Prostate gland (tissue), 2 donors: ENCODE measurements at regions not wholly inside any gene's neighbourhood (a gene's known extent, or its start where the extent isn't known, plus 50 kb on each side); places are given as distances from the start of the nearest gene placed in this dataset.
"Not testable (repeated sequence)": the region's sequence is repeated elsewhere in the genome, so short reads cannot be mapped to it uniquely, and the experiment has no call there.

Source experiments
- POLR2A ChIP-seq: fragments of 450-650 bp; IDR thresholded peaks from one replicate; pipeline ENCODE4 v1.6.1; 2016; ENCODE audit warnings: antibody characterized with exemption, mild to moderate bottlenecking
- POLR2AphosphoS5 ChIP-seq: sonication (generic); formaldehyde crosslinking; IDR thresholded peaks from one replicate; pipeline ENCODE4 v1.6.1; 2017; ENCODE audit warnings: antibody characterized with exemption
- TF ChIP-seq, protein P1 (sequence below), 4 experiments: fragments of 200-600 bp in 2 of 4; fragments of 450-650 bp in 2 of 4; sonication (generic) in 2 of 4; IDR thresholded peaks; 1 replicate in 3 of 4; 2 replicates in 1 of 4; pipeline ENCODE4 v1.5.1; 2016 to 2019; ENCODE audit warnings: antibody characterized with exemption in 4 of 4, mild to moderate bottlenecking in 2 of 4, moderate library complexity in 2 of 4

DNA sequence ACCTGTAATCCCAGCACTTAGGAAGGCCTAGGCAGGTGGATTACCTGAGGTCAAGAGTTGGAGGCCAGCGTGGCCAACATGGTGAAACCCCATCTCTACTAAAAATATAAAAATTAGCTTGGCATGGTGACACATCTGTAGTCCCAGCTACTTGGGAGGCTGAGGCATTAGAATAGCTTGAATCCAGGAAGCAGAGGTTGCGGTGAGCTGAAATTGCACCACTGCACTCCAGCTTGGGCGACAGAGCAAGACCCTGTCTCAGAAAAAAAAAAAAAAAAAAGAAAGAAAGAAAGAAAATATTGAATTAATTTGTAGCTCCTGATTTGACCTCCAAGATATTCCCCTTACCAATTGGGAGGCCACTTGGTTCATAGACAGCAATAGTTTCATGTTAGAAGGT is 73.7 kb downstream of the SPIN4 start:
- TF ChIP-seq, protein P1, sequence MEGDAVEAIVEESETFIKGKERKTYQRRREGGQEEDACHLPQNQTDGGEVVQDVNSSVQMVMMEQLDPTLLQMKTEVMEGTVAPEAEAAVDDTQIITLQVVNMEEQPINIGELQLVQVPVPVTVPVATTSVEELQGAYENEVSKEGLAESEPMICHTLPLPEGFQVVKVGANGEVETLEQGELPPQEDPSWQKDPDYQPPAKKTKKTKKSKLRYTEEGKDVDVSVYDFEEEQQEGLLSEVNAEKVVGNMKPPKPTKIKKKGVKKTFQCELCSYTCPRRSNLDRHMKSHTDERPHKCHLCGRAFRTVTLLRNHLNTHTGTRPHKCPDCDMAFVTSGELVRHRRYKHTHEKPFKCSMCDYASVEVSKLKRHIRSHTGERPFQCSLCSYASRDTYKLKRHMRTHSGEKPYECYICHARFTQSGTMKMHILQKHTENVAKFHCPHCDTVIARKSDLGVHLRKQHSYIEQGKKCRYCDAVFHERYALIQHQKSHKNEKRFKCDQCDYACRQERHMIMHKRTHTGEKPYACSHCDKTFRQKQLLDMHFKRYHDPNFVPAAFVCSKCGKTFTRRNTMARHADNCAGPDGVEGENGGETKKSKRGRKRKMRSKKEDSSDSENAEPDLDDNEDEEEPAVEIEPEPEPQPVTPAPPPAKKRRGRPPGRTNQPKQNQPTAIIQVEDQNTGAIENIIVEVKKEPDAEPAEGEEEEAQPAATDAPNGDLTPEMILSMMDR (IDR thresholded peaks at IDR 0.05), result not testable (repeated sequence)
- not testable (repeated sequence) for TF ChIP-seq POLR2AphosphoS5, POLR2A
